Testis (tissue), 2 donors: ENCODE measurements at regions not wholly inside any gene's neighbourhood (a gene's known extent, or its start where the extent isn't known, plus 50 kb on each side); places are given as distances from the start of the nearest gene placed in this dataset.
"Not testable (repeated sequence)": the region's sequence is repeated elsewhere in the genome, so short reads cannot be mapped to it uniquely, and the experiment has no call there.

ENCODE experiments used
- CTCF ChIP-seq, 3 experiments: fragments of 450-650 bp in 2 of 3; fragments of 200-600 bp in 1 of 3; sonication (generic) in 1 of 3; IDR thresholded peaks; one replicate each; pipeline ENCODE4 v1.5.1; 2016 to 2019; ENCODE audit warnings: antibody characterized with exemption in 3 of 3, mild to moderate bottlenecking in 2 of 3, moderate library complexity in 1 of 3
- POLR2A ChIP-seq: fragments of 450-650 bp; IDR thresholded peaks from one replicate; pipeline ENCODE4 v1.6.1; 2017; ENCODE audit warnings: antibody characterized with exemption, mild to moderate bottlenecking, moderate library complexity

DNA sequence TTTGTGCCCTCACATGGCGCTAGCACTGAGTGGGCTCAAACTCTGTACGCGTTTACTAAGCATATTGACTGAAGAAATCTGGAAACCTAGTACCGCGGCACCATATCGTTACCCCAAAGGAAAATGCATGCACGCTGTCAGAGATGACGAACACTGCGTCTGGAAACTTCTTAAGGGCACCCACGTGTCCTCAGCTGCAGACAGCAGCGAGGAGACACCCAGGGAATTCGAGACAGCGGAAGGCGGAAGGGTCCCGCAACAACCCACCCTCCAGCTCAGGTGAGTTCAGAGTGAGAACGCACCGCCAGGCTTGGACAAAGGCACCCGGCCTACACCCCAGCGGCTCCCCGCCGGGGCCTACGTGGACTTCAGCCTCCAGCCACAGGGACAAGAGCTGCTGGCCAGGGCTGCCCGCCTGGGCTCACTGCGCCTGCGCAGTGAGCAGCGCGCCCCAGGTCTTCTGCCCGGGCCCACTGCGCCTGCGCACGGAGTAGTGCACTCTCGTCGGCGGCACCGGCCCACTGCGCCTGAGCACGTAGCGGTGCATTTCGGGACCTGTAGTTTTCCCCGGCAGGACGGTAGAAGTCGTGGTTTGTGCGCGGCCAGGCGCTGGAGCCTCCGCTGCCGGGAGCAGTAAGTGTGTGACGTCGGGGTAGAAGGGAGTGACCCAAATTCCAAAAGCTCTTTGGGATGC is 2776.8 kb upstream of the TPTE start:
- TF ChIP-seq POLR2A; CTCF (IDR thresholded peaks at IDR 0.05): not testable (repeated sequence)
